GM19351 (cell line): ENCODE measurements at regions not wholly inside any gene's neighbourhood (a gene's known extent, or its start where the extent isn't known, plus 50 kb on each side); places are given as distances from the start of the nearest gene placed in this dataset.
"Not testable (repeated sequence)": the region's sequence is repeated elsewhere in the genome, so short reads cannot be mapped to it uniquely, and the experiment has no call there.

Source experiments
- ATAC-seq: cut with Tn5 transposase; IDR thresholded peaks from one replicate; pipeline ENCODE4 v1.9.1; 2021; ENCODE audit warnings: mild to moderate bottlenecking, moderate library complexity; ENCODE audit not compliant: unreplicated experiment

DNA sequence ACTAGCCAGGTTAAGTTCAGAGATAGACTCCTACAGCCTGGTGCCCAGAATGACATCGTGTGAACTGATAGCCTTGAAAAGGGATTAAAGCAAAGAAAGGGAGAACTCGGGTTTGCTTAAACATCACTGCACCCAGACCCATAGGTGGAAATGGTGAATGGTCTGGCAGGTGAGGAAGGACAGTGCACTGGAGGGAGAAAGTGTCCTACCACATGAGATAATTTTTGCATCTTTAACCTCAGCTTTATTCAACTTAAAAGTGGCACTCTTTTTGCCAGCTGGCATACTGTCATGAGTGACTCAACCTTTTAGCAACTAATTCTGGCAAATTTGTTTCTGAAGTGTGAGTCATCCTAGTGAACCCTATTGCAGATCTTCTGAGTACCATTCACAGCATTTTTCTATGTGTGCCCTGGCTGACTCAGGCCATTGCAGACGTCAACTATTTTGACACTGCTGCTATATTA, 53.0 kb upstream of the DAPP1 start:
- no peak for ATAC-seq

DNA sequence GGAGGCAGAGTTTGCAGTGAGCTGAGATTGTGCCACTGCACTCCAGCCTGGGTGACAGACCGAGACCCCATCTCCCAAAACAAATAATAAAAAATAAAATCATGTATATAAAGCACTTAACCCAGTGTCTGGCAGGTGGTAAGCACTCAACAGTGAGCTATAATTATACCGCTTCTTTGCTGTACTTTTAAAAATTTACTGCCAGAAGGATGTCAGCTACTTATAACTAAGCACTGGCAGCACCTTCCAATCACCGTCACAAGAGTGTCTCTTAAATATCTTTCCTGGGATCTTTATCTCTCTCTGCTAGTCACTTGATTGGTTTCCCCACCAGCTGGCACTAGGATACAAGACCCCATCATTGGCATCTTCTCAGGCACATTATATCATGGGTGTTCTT, 53.9 kb upstream of the DAPP1 start:
- ATAC-seq = no peak

DNA sequence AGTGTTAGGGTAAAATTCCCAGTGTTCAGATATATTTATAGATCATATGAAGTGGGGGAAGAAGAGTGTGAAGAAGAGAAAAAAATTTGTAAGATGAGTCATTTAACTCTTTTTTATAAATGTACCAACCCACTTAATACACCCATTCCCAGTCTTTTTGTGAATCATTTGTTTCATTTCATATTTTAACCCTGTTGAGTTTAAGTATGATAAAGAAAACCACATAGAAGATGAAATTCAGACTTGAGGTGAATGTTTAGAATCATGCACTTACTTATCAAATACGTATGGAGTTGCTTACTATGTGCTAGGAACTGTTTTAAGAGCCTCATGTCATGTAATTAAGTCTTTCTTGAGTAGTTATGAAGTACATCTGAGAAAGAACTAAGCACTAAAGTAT, 56.6 kb upstream of the DAPP1 start:
- no peak for ATAC-seq

DNA sequence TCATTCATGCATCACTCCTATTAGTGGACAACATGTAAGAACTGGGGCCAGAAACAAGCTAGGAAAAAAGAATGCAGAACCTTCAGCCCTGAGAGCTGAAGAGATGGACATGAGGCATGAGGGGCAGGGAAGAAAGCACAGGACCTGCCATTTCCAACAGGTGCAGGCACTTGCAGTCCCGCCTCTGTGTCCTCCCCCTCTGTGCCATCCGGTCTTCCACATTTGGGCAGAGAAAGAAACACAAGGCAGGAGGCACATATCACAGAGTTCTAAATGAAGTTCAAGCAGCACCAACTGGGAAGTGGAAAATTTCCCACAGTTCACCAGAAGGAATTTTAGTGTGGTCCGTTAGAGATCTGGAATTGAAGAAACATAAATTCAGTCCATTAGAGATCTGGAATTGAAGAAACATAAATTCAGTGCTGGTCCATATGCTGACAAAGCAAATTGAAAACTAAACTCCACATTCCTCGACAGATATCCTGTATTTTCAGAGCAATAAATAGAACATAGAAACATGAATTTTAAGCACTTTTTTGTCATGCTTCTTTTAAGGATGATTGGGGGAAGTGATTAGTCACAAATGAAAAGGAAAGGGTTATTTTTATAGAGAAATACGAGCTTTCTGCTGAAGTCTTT, 57.2 kb upstream of the DAPP1 start:
- no peak for ATAC-seq

DNA sequence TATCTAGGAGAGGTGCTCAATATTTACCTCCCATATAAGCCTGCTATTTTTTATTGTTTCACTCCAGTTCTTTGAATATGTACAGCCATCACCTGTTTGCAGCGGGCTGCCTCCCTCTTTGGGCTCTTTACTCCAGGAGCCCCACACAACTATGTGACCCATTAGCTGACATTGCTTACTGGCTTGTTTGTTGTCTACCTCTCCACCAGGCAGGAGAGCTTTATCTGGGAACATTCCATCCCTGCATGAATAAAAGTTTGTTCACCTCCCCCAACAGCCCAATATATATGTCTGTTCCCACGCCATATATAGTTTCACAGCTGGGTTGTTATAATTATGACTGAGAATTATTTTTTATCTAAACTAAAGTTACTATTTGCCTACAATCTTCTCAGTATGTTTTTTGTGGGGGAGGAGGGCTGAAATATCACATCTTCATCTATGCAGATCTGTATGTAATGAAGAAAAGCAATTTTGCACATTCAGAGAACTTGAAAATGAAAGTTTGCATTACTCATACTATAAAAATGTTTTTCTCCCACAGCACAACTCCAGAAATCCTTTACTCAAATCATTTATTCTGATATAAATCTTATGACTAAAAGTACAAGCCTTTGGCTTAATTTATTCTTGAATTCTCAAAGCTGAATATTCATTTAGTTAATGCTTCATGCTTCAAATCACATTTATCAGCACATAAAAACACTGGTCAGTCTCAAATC, 61.2 kb upstream of the DAPP1 start:
- no peak for ATAC-seq

DNA sequence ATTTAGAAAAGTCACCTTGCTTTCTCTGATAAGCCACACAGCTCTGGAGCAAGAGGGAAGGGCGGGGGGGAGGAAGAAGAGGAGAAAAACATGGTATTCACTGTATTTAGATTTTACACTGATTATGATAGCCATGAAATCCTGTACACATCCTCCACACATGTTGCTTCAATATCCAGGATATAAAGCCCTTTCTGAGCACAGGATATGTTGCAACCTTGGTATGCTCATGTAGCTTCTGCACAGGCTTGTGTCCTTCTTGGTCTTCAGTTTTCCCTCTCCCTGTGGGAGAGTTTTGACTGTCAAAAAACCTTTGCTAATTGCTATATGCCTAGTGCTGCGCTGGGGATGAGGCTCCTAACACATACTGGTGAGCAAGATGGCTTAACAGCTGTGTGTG, 61.9 kb upstream of the DAPP1 start:
- ATAC-seq = no peak

DNA sequence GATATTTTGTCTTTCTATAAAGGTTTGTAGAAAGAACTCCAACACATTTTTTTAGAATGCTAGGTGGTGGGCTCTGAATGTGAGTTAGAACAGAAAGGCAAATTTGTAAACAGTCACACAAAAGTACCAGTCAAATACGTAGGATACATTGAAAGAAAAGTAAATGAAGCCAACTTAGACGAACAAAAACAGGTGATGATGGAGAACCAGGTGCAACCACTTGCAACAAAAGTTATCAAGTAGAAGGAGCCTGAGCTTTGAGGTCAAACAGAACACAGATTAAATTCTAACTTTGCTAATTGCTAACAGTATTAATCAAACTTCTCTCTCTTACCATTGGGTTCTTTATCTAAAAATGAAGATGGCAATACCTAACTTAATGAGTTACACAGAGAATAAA, 62.7 kb upstream of the DAPP1 start:
- ATAC-seq = no peak

DNA sequence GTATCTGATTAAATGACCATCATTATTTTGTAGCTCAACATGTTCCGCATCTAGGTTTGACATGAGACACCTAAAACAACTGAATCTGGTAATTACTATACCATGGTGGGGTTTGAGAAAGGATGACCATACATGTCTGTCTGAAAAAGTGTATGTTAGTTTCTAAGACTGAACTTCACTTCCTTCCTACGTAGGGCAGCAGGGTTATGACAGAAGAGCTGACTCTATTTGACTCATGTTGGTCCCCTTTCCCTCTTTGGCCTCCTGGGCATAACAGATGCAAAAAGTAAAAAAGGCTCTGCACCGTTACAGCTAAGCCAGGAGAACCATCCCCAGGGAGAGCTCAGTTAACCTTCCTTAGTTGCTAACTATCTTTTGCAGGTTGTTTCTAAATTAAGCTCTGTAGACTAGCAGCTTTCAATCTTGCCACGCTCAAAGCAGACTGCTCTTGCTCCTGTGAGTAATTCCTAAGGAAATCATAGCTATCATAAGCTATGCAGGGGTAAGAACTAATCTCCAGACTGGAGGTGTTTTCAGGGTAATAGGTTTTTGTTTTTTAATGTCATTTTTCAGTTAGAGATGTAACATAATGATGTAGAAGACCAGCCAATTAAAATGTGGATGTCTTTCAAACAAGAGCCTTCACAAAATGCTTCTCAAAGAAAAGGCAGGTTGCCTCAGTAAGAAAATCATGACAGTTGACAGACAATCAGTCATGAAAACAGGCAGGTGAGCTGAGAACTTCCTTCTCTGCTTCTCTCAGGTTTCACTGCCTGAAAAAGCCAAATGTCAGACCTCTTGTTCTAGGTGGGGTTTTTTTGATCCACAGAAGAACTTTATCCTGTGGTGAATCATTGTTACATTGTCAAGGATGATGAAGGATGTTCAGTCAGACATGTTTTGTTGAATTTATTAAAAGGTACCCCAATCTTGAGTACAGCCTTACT, 66.9 kb upstream of the DAPP1 start:
- ATAC-seq = peak; percentile 51

DNA sequence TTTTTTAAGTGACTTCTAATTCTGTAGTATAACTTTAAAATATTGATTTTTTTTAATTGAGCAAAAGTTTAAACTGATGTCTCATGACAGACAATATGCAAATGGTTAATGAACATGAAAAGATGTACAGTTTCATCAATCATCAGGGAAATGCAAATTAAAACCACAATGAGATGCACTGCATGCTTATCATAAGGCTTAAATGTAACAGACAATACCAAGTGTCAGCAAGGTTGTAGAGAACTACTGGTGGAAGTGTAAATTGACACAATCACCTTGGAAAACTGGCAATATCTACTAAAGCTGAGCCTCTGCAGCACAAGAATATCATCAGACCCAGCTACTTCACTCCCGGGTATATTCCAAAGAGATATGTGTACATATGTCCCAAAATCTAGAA, 70.2 kb upstream of the DAPP1 start:
- no peak for ATAC-seq

DNA sequence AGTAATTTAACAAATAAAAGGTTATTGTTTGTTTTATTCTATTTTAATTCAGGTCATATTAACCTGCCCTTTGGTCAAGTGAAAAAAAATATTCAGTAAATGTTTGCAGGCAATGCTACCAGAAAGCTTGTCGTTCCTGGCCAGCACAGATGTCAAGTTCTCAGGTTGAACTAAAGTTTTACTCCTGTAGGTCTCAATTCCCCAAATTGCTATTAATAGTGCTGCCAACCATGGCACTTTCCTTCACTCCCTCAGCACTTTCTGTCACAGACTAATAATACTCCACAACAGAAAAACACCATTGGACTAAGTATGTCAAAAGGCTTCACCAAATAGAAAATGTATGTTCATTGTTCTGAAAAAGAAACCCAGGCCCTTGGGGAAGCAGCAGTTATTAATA, 79.2 kb upstream of the C4orf54 start:
- ATAC-seq = no peak

DNA sequence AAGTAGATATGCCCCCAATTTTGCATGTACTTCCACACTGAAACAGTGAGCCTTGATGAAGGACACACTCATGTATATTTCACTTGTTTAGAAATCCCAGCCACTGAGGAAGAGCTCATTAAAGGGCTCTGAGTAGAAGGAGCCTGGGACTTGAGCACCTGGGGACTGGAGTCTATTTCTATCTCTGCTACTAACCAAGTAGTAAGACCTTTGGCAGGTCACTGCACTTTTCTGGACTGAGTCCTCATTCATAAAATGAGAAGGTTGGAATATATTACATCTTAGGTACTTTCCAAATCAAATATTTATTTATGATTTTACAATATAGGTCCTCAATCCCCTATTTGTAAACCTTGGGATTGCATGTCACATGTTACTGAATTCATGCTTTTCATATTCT, 78.2 kb upstream of the C4orf54 start:
- no peak for ATAC-seq

DNA sequence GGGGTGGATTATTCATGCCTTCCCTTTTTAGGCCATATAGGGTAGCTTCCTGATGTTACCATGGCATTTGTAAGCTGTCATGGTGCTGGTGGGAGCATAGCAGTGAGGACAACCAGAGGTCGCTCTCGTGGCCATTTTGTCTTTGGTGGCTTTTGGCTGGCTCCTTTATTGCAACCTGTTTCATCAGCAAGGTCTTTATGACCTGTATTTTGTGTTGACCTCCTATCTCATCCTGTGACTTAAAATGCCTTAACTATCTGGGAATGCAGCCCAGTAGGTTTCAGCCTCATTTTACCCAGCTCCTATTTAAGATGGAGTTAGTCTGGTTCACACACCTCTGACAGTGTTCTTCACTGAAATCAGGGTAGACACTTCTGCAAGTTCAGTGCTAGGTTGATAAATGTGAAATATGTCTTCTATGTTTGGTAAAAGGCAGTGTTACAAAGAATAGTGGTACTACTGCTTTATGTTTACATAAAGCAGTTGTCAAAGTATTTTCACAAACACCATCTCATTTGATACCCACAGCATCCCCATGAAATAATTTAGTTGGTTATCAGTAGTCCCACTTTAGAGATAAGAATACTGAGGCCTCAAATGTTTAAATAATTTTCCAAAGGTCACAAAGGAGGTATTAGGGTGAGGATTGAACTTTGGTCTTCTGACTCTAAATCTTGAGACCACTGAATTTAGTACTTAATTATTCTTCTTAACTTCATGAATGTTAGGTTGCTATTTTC, 77.1 kb upstream of the C4orf54 start:
- ATAC-seq = no peak

DNA sequence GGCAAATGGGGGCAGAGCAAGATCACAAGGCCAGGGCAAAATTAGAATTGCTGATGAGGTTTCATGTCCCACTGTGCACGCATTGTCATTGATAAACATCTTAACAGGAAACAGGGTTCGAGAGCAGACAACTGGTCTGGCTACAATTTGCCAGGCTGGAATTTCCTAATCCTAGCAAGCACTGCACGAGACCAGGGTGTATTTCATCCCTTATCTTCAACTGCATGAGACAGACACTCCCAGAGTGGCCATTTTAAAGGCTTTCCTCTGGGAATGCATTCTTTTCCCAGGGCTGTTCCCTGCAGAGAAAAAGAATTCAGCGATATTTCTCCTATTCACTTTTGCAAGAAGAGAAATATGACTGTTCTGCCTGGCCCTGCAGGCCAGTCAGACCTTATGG, 75.8 kb upstream of the C4orf54 start:
- not testable (repeated sequence) for ATAC-seq

DNA sequence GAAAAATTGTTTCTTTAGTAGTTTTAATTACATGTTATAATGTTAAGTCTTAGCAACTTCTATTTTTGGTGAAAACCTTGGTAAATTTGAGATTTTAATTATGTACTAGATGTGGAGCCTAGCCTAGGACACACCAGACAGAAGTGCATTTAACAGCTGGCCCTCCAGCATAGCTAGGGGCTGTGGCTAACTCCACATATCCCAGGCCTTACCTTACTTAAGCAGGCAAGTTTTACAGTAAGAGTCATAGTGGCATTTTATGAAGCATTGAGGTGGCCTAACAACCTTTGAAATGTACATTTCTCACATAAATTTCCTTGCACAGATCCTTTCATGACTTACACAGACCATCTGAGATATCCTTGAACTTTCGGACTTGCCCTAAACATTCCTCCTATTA, 71.6 kb upstream of the C4orf54 start:
- no peak for ATAC-seq

DNA sequence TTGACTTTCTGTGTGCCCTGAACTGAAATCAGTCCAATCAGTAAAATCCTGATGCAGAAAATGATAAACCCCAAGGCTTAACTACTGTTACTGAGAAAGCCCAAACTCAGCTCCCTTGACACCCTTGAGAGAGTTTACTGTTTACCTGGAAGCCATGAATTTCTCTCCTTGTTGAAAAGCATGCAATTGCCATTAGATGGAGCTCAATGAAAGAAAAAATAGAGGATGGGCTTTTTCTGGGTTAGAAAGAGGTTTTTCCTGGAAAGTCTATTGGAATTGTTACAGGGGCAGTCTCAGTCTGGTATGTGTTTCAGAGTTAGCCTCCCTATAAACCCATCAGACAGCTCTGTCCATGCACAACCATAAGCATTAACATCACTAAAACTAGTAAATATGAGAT, 66.4 kb upstream of the C4orf54 start:
- no peak for ATAC-seq

DNA sequence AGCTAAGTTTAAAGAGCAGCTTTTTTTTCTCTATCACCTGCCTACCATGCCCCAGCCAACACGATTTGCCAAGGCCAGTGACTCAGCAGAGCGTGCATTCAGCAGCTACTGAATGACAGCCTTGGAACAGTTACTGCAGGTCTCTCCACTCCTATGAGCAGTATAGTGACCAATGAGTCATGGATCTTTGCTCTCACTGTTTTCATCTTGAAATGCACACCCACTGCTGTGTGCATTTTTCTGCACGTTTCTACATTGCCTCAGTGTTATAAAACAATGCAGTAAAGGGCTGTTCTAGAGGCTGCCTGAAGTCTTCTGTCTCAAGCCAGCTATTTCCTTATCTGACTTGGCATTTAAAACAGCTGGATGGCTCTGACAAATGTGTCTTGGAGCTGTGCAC, 66.0 kb upstream of the C4orf54 start:
- no peak for ATAC-seq

DNA sequence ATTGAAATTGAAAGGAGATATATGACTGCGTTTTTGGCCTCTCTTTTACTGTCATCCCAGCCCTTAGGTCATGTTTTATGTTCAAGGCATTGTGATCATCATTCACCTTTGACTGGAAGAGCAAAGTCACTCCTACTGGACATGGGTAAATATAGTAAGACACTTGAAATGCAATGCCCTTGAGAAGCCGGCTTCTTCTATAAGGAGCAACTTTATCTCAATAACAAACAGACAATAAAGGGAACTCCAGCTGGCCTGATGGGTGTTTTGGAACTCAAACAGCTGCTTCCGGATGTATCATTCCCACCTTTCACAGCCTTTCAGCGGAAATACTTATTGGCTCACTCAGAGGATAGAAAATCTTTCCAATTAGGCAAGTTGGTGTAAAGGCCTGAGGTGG, 65.1 kb upstream of the C4orf54 start:
- no peak for ATAC-seq

DNA sequence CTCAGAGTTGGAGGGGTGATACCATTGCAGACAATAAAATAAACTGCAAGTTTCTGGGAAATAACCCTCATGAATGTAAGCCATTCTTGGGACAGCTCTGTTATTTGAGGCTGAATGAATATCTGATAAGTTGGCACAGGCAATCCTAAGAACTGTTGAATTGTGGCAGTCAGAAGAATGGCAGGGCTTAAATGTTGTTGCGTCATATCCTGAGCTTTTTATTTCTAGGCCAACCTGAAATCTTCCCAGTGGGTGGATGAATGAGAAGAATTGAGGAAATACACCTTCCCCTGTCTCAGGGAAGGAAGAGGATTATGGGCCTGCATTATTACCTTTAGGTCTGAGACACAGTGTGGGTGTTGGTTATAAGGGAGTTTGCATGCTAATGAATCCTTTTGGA, 64.4 kb upstream of the C4orf54 start:
- no peak for ATAC-seq

DNA sequence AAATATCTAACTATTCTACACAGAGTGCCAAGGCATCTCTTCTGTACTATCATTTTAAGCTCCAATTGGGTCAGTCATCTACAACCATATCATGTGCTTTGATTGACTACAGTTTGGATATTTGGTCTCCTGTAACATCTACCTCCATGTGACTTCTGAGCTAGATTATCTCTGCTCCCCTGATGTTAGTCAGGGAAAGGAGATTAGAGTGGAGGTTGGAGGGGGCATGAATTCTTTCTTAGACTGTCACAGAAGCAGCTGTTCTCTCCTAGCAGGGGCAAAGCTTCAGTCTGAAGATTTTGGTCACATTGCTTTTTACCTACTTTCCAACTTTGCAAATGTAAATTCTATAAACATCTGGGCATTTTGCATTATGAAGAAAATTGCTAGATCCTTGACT, 62.6 kb upstream of the C4orf54 start:
- no peak for ATAC-seq

DNA sequence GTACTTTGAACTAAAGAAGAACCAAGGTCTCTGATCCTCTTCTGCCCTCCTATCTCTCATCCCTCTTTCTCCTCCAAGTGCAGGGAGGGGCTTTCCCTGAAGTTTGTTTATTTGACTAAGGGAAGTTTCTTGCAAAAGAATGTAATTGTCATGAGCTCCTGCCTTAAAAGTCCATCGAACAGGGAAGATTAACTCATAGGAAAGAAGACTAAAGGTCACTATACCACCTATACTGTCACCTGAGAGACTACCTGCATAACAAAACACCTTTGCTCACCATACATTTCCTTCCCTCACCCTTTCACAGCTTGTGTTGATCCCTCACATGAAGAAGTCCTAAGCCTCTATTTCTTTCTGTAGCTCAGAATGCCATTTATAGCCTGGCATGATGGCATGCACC, 59.4 kb upstream of the C4orf54 start:
- no peak for ATAC-seq

DNA sequence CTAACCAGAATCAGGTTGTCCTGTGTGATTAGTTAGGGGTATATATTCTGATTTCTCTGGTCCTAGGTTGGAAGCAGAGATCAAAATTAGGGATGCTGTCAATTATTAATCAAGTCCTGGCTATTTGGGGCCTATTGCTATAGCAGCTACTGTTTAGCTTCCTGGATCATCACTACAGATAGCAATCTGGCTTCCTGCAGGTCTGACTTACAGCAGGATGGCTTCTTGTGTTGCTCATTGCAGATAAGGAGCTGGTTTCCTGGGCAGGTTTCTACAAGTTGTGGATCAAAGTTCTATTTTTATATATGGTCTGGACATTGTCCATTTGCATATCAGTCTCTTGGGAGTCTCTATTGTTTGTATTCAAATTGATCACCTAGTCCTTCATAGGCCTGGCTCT, 57.7 kb upstream of the C4orf54 start:
- no peak for ATAC-seq
